ENCODE measurements at regions not wholly inside any gene's neighbourhood (a gene's known extent, or its start where the extent isn't known, plus 50 kb on each side); places are given as distances from the start of the nearest gene placed in this dataset.

DNA sequence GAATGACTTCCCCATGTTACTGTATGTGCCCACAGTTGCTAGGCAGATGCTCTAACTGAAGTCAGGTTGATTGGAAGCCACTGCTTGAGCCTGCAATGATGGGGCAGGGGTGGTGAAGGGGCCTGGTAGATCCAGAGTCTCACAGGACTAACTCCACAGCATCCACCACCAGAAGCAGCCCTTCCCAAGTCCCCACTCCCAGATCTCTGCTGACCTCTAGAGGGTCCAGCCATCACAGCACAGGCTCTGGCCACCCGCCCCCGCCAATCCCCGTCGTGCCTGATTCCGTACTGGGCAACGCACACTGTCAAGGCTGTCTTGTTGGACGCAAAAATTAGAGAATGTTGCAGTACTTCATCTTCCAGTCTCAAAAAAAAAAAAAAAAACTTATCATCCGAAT, 136.8 kb upstream of the PDE1C start:
- TF ChIP-seq, protein P1, sequence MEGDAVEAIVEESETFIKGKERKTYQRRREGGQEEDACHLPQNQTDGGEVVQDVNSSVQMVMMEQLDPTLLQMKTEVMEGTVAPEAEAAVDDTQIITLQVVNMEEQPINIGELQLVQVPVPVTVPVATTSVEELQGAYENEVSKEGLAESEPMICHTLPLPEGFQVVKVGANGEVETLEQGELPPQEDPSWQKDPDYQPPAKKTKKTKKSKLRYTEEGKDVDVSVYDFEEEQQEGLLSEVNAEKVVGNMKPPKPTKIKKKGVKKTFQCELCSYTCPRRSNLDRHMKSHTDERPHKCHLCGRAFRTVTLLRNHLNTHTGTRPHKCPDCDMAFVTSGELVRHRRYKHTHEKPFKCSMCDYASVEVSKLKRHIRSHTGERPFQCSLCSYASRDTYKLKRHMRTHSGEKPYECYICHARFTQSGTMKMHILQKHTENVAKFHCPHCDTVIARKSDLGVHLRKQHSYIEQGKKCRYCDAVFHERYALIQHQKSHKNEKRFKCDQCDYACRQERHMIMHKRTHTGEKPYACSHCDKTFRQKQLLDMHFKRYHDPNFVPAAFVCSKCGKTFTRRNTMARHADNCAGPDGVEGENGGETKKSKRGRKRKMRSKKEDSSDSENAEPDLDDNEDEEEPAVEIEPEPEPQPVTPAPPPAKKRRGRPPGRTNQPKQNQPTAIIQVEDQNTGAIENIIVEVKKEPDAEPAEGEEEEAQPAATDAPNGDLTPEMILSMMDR (IDR thresholded peaks at IDR 0.05; ENCODE audit: borderline replicate concordance, extremely low read depth, low read length, poor library complexity, severe bottlenecking), result no peak
- no peak for TF ChIP-seq EZH2 (IDR thresholded peaks at IDR 0.05; ENCODE audit: borderline replicate concordance, low read depth, low read length, severe bottlenecking)

Measured in DND-41 (cell line).